H1 (cell line): ENCODE measurements at regions not wholly inside any gene's neighbourhood (a gene's known extent, or its start where the extent isn't known, plus 50 kb on each side); places are given as distances from the start of the nearest gene placed in this dataset.

ENCODE experiments used
- CHD1 ChIP-seq: IDR thresholded peaks from 2 replicates; pipeline ENCODE4 v1.6.1; 2012; ENCODE audit warnings: low read depth, low read length, improper control_type of control experiment
- CREB1 ChIP-seq: IDR thresholded peaks from 2 replicates; pipeline ENCODE4 v1.6.1; 2012; ENCODE audit warnings: inconsistent platforms
- EZH2 ChIP-seq: fragments of 200-600 bp; sonication (generic); IDR thresholded peaks from 2 replicates; pipeline ENCODE4 v1.7.1; 2012; ENCODE audit warnings: low read depth, mild to moderate bottlenecking, moderate library complexity, low read length, inconsistent platforms; ENCODE audit not compliant: severe bottlenecking
- GTF2F1 ChIP-seq: IDR thresholded peaks from 2 replicates; pipeline ENCODE4 v1.6.1; 2012; ENCODE audit warnings: low read depth, low read length, improper control_type of control experiment, borderline replicate concordance
- HDAC2 ChIP-seq, 2 experiments: fragments of 300-600 bp in 1 of 2; sonication (generic) in 1 of 2; IDR thresholded peaks; 2 replicates each; pipeline ENCODE4 v1.6.1; 2011 to 2012; ENCODE audit warnings: low read depth in 2 of 2, low read length in 2 of 2, mild to moderate bottlenecking in 2 of 2, moderate library complexity in 2 of 2, borderline replicate concordance in 1 of 2, inconsistent platforms in 1 of 2
- NRF1 ChIP-seq: IDR thresholded peaks from 2 replicates; pipeline ENCODE4 v1.6.1; 2011; ENCODE audit warnings: mild to moderate bottlenecking, low read depth, low read length, improper control_type of control experiment
- POLR2A ChIP-seq, 2 experiments: IDR thresholded peaks; 1 replicate in 1 of 2; 2 replicates in 1 of 2; pipeline ENCODE4 v1.6.1; 2011; ENCODE audit warnings: low read depth in 2 of 2, low read length in 2 of 2, mild to moderate bottlenecking in 2 of 2; ENCODE audit errors: control extremely low read depth in 1 of 2
- RAD21 ChIP-seq, 2 experiments: IDR thresholded peaks in 1 of 2; conservative IDR thresholded peaks in 1 of 2; 2 replicates each; pipeline ENCODE4 v1.6.1; 2011; ENCODE audit warnings: low read depth in 2 of 2, low read length in 2 of 2, improper control_type of control experiment in 1 of 2, inconsistent platforms in 1 of 2, mild to moderate bottlenecking in 1 of 2, moderate library complexity in 1 of 2
- SAP30 ChIP-seq: fragments of 300-600 bp; sonication (generic); IDR thresholded peaks from 2 replicates; pipeline ENCODE4 v1.7.1; 2012; ENCODE audit warnings: low read length, moderate library complexity, mild to moderate bottlenecking, inconsistent platforms; ENCODE audit not compliant: insufficient read depth, insufficient replicate concordance
- SIRT6 ChIP-seq: IDR thresholded peaks from one replicate; pipeline ENCODE4 v1.7.1; 2012; ENCODE audit warnings: low read length, inconsistent platforms
- SIX5 ChIP-seq: IDR thresholded peaks from 2 replicates; pipeline ENCODE4 v1.6.1; 2011; ENCODE audit warnings: mild to moderate bottlenecking, low read depth, low read length
- SP4 ChIP-seq: IDR thresholded peaks from 2 replicates; pipeline ENCODE4 v1.6.1; 2012; ENCODE audit warnings: low read length, inconsistent platforms
- TF ChIP-seq, protein P1 (sequence below): fragments of 300-600 bp; sonication (generic); IDR thresholded peaks from 2 replicates; pipeline ENCODE4 v1.7.1; 2012; ENCODE audit warnings: low read length, moderate library complexity, mild to moderate bottlenecking, inconsistent platforms; ENCODE audit not compliant: insufficient replicate concordance

DNA sequence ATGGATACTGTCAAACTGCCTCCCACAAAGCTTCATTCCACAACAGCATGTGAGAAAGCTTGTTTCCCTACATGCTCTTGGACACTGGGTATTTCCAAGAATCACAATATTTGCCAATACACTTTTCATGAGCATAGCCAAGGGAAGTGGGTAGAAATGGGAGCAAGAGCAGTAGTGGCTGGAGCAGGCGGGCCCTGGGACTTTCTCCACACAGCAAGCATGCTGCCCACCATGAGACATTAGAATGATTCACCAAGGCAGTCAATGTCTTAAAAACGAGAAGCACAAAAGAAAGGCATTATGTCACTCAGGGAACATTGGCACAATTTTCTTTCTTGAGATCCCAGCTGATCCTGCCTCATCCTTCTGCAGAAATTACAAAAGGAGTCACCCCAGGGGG lies 371.6 kb upstream of the RUNX1 start (continued):
- TF ChIP-seq, protein P1, sequence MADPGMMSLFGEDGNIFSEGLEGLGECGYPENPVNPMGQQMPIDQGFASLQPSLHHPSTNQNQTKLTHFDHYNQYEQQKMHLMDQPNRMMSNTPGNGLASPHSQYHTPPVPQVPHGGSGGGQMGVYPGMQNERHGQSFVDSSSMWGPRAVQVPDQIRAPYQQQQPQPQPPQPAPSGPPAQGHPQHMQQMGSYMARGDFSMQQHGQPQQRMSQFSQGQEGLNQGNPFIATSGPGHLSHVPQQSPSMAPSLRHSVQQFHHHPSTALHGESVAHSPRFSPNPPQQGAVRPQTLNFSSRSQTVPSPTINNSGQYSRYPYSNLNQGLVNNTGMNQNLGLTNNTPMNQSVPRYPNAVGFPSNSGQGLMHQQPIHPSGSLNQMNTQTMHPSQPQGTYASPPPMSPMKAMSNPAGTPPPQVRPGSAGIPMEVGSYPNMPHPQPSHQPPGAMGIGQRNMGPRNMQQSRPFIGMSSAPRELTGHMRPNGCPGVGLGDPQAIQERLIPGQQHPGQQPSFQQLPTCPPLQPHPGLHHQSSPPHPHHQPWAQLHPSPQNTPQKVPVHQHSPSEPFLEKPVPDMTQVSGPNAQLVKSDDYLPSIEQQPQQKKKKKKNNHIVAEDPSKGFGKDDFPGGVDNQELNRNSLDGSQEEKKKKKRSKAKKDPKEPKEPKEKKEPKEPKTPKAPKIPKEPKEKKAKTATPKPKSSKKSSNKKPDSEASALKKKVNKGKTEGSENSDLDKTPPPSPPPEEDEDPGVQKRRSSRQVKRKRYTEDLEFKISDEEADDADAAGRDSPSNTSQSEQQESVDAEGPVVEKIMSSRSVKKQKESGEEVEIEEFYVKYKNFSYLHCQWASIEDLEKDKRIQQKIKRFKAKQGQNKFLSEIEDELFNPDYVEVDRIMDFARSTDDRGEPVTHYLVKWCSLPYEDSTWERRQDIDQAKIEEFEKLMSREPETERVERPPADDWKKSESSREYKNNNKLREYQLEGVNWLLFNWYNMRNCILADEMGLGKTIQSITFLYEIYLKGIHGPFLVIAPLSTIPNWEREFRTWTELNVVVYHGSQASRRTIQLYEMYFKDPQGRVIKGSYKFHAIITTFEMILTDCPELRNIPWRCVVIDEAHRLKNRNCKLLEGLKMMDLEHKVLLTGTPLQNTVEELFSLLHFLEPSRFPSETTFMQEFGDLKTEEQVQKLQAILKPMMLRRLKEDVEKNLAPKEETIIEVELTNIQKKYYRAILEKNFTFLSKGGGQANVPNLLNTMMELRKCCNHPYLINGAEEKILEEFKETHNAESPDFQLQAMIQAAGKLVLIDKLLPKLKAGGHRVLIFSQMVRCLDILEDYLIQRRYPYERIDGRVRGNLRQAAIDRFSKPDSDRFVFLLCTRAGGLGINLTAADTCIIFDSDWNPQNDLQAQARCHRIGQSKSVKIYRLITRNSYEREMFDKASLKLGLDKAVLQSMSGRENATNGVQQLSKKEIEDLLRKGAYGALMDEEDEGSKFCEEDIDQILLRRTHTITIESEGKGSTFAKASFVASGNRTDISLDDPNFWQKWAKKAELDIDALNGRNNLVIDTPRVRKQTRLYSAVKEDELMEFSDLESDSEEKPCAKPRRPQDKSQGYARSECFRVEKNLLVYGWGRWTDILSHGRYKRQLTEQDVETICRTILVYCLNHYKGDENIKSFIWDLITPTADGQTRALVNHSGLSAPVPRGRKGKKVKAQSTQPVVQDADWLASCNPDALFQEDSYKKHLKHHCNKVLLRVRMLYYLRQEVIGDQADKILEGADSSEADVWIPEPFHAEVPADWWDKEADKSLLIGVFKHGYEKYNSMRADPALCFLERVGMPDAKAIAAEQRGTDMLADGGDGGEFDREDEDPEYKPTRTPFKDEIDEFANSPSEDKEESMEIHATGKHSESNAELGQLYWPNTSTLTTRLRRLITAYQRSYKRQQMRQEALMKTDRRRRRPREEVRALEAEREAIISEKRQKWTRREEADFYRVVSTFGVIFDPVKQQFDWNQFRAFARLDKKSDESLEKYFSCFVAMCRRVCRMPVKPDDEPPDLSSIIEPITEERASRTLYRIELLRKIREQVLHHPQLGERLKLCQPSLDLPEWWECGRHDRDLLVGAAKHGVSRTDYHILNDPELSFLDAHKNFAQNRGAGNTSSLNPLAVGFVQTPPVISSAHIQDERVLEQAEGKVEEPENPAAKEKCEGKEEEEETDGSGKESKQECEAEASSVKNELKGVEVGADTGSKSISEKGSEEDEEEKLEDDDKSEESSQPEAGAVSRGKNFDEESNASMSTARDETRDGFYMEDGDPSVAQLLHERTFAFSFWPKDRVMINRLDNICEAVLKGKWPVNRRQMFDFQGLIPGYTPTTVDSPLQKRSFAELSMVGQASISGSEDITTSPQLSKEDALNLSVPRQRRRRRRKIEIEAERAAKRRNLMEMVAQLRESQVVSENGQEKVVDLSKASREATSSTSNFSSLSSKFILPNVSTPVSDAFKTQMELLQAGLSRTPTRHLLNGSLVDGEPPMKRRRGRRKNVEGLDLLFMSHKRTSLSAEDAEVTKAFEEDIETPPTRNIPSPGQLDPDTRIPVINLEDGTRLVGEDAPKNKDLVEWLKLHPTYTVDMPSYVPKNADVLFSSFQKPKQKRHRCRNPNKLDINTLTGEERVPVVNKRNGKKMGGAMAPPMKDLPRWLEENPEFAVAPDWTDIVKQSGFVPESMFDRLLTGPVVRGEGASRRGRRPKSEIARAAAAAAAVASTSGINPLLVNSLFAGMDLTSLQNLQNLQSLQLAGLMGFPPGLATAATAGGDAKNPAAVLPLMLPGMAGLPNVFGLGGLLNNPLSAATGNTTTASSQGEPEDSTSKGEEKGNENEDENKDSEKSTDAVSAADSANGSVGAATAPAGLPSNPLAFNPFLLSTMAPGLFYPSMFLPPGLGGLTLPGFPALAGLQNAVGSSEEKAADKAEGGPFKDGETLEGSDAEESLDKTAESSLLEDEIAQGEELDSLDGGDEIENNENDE = no peak
- TF ChIP-seq RAD21 (IDR thresholded peaks at IDR 0.05 in 1 of 2, conservative IDR thresholded peaks at IDR 0.05 in 1 of 2; ENCODE audit: low read depth in 2 of 2, low read length in 2 of 2) = no peak
- TF ChIP-seq EZH2 = no peak
- TF ChIP-seq SP4 = no peak
- no peak for TF ChIP-seq HDAC2 (IDR thresholded peaks at IDR 0.05; ENCODE audit: borderline replicate concordance in 1 of 2, low read depth in 2 of 2, low read length in 2 of 2)
- no peak for TF ChIP-seq SIX5
- no peak for TF ChIP-seq SIRT6
- no peak for TF ChIP-seq SAP30
- TF ChIP-seq NRF1 = no peak
- no peak for TF ChIP-seq CREB1
- no peak for TF ChIP-seq GTF2F1
- TF ChIP-seq POLR2A (IDR thresholded peaks at IDR 0.05; ENCODE audit: control extremely low read depth in 1 of 2, low read depth in 2 of 2, low read length in 2 of 2) = no peak
- TF ChIP-seq CHD1 = no peak
